ENCODE measurements at regions not wholly inside any gene's neighbourhood (a gene's known extent, or its start where the extent isn't known, plus 50 kb on each side); places are given as distances from the start of the nearest gene placed in this dataset.
"Not testable (repeated sequence)": the region's sequence is repeated elsewhere in the genome, so short reads cannot be mapped to it uniquely, and the experiment has no call there.

GRCh38 chr2:111466744-111467143 lies 346.0 kb downstream of the BCL2L11 start:
- TF ChIP-seq EZH2phosphoT487, CTCF, EZH2 (IDR thresholded peaks at IDR 0.05): not testable (repeated sequence)

Measured in neural progenitor cell (in vitro differentiated cells).